ENCODE measurements at regions not wholly inside any gene's neighbourhood (a gene's known extent, or its start where the extent isn't known, plus 50 kb on each side); places are given as distances from the start of the nearest gene placed in this dataset.
"Not testable (repeated sequence)": the region's sequence is repeated elsewhere in the genome, so short reads cannot be mapped to it uniquely, and the experiment has no call there.

GRCh38 chr3:194189243-194189791 is 53.4 kb downstream of the HES1 start:
- WGBS, 2 donors: 14 to 17% methylated on average over 9 of the region's 9 CpGs
- Histone ChIP-seq H3K36me3 (replicated peaks in 1 of 2; ENCODE audit: insufficient read depth in 1 of 2, low read depth in 2 of 2) (no peaks in the 10 kb centered on the region), H3K4me3 (no peak overlapping the region), H3K27me3 (no peaks in the 10 kb centered on the region), H3K27ac (peak overlapping the region in 1 of 4 donors; percentile 17), H3K9me3 (no peaks in the 10 kb centered on the region), H3K4me1 (peaks cover 11% of the 10 kb centered on the region)
- intact Hi-C loops (cut with DNase I): no loop called here
- peak; percentile 71 for ATAC-seq
- no peak for TF ChIP-seq POLR2A (IDR thresholded peaks at IDR 0.05)
- TF ChIP-seq, protein P1, sequence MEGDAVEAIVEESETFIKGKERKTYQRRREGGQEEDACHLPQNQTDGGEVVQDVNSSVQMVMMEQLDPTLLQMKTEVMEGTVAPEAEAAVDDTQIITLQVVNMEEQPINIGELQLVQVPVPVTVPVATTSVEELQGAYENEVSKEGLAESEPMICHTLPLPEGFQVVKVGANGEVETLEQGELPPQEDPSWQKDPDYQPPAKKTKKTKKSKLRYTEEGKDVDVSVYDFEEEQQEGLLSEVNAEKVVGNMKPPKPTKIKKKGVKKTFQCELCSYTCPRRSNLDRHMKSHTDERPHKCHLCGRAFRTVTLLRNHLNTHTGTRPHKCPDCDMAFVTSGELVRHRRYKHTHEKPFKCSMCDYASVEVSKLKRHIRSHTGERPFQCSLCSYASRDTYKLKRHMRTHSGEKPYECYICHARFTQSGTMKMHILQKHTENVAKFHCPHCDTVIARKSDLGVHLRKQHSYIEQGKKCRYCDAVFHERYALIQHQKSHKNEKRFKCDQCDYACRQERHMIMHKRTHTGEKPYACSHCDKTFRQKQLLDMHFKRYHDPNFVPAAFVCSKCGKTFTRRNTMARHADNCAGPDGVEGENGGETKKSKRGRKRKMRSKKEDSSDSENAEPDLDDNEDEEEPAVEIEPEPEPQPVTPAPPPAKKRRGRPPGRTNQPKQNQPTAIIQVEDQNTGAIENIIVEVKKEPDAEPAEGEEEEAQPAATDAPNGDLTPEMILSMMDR (IDR thresholded peaks at IDR 0.05): no peak
- DNase-seq: peak in 2 of 4 donors; percentile 15 to 22

DNA sequence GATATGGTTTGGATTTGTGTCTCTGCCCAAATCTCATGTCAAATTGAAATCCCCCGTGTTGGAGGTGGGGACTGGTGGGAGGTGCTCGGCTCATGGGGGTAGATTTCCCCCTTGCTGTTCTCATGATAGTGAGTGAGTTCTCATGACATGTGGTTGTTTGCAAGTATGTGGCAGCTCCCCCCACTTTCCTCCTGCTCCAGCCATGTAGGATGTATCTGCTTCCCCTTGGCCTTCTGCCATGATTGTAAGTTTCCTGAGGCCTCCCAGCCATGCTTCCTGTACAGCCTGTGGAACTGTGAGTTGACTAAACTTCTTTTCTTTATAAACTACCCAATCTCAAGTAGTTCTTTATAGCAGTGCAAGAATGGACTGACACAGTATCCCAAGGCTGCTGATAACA is 55.9 kb downstream of the HES1 start:
- peaks cover 11% of the 10 kb centered on the region for H3K4me1 ChIP-seq
- H3K27ac ChIP-seq; H3K9me3 ChIP-seq; intact Hi-C loops (cut with DNase I); ATAC-seq; H3K4me3 ChIP-seq; DNase-seq; H3K36me3 ChIP-seq (replicated peaks in 1 of 2; ENCODE audit: insufficient read depth in 1 of 2, low read depth in 2 of 2); H3K27me3 ChIP-seq: not testable (repeated sequence)
- WGBS, 2 donors: 67 to 78% methylated on average over 2 of the region's 2 CpGs

- intact Hi-C loops (cut with DNase I): no loop called here
- no peak for ATAC-seq
Measured at GRCh38 chr3:194194051-194194756, 58.3 kb downstream of the HES1 start.

DNA sequence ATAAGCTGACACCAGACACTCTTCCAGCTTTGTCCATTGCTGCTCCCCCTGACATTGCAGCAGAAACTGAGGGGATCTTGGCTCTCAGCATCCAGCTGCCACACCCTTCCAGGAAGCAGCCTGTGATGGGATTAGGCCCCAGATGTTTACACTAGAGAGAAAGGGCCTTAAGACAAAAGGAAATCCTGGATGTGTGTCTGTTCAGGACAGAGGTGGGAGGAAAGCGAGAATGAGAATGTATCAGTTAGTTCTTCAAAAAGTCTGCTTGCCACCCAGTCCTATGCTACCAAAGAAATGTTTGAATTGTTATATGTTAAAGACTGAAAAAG is 58.8 kb downstream of the HES1 start:
- Histone ChIP-seq H3K36me3 (replicated peaks in 1 of 2; ENCODE audit: insufficient read depth in 1 of 2, low read depth in 2 of 2) (no peaks in the 10 kb centered on the region), H3K4me1 (no peaks in the 10 kb centered on the region)
- intact Hi-C loops (cut with DNase I): no loop called here

More at GRCh38 chr3:194194051-194194756, 58.3 kb downstream of the HES1 start:
- WGBS, 2 donors: 81 to 84% methylated on average over 9 of the region's 9 CpGs
- no peak for DNase-seq
- Histone ChIP-seq H3K4me1 (peaks cover 5% of the 10 kb centered on the region), H3K27me3 (no peaks in the 10 kb centered on the region), H3K4me3 (no peak overlapping the region), H3K36me3 (replicated peaks in 1 of 2; ENCODE audit: insufficient read depth in 1 of 2, low read depth in 2 of 2) (no peaks in the 10 kb centered on the region), H3K9me3 (no peaks in the 10 kb centered on the region), H3K27ac (no peak overlapping the region)
- TF ChIP-seq, protein P1 (IDR thresholded peaks at IDR 0.05): no peak
- TF ChIP-seq POLR2A (IDR thresholded peaks at IDR 0.05): no peak

DNA sequence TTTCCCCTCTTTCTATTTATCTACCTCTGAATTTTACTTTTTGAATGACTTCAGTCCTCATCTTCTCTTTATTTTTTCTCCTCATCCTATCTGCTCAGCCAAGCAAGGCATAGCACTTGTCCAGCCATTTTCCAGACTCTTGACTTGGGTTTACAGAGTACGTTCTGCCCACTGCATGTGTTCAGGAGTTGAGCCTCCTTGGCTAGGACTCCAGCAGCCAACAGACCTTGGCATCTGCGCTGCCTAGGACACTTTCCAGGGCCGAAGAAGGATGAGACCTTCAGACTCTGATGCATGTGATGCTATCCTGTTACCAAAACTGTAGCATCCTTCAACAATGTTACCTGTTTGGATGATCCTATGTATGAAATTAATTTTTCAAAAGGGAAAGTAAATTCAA is 59.7 kb downstream of the HES1 start:
- Histone ChIP-seq H3K27me3 (no peaks in the 10 kb centered on the region), H3K27ac (no peak overlapping the region), H3K4me1 (no peaks in the 10 kb centered on the region), H3K36me3 (replicated peaks in 1 of 2; ENCODE audit: insufficient read depth in 1 of 2, low read depth in 2 of 2) (no peaks in the 10 kb centered on the region), H3K9me3 (no peaks in the 10 kb centered on the region), H3K4me3 (no peak overlapping the region)
- intact Hi-C loops (cut with DNase I): no loop called here
- DNase-seq (no peak), ATAC-seq (no peak)
- 88 to 95% methylated on average over 3 of the region's 3 CpGs for WGBS, 2 donors
- TF ChIP-seq, protein P1 (IDR thresholded peaks at IDR 0.05): no peak
- TF ChIP-seq POLR2A (IDR thresholded peaks at IDR 0.05): no peak

More for the DNA sequence above, 58.8 kb downstream of the HES1 start:
- H3K27me3 ChIP-seq: no peaks in the 10 kb centered on the region
- H3K4me3 ChIP-seq: no peak overlapping the region
- H3K27ac ChIP-seq: no peak overlapping the region
- no peak for TF ChIP-seq POLR2A (IDR thresholded peaks at IDR 0.05)
- TF ChIP-seq, protein P1 (IDR thresholded peaks at IDR 0.05): no peak
- WGBS, 2 donors: 87 to 91% methylated on average over 1 of the region's 1 CpG
- DNase-seq: no peak
- H3K9me3 ChIP-seq: no peaks in the 10 kb centered on the region
- ATAC-seq: no peak

All from body of pancreas (tissue), 4 donors.